ENCODE measurements at regions not wholly inside any gene's neighbourhood (a gene's known extent, or its start where the extent isn't known, plus 50 kb on each side); places are given as distances from the start of the nearest gene placed in this dataset.

- no peak overlapping the region for H3K27ac ChIP-seq (ENCODE audit: control insufficient read depth, insufficient read depth)
- intact Hi-C loops (cut with micrococcal nuclease; ENCODE audit: unreplicated experiment): loop anchor here (5.0 kb wide), 1 partner anchor 482 kb away; no protein-coding TSS in a partner anchor
- no peak overlapping the region for H3K4me3 ChIP-seq
- POLR2A ChIA-PET: no interaction called here
- CTCF ChIA-PET: interaction anchor here (0.9 to 1.5 kb wide), 2 partner anchors 12 to 15 kb away, joined by 3 to 5 read pairs; no protein-coding TSS in a partner anchor
- DNase-seq (ENCODE audit: low read depth, low spot score) (no peak), FAIRE-seq (no peak), ATAC-seq (peak; percentile 31)
- in situ Hi-C loops (cut with MboI): no loop called here
- 5% methylated on average over 1 of the region's 1 CpG for WGBS (ENCODE audit: insufficient coverage, insufficient replicate concordance, low lambda C conversion rate, missing lambda C conversion rate)
- no peaks in the 10 kb centered on the region for H3K36me3 ChIP-seq (ENCODE audit: control insufficient read depth in 2 of 2, insufficient read depth in 2 of 2, low read length in 1 of 2)
- BruUV-seq (replicated peaks): no TSS peak
- no peaks in the 10 kb centered on the region for H3K9me3 ChIP-seq (replicated peaks; ENCODE audit: control insufficient read depth, insufficient read depth, low read length)
- no peak overlapping the region for H3K9ac ChIP-seq (ENCODE audit: control insufficient read depth, insufficient read depth, low read length)
- RAD21 ChIA-PET (ENCODE audit: unreplicated experiment): no interaction called here
- no peaks in the 10 kb centered on the region; the same call in 1 of the 2 replicates for H3K4me1 ChIP-seq (ENCODE audit: control insufficient read depth, insufficient read depth, low read length)
- SMC1A ChIA-PET (ENCODE audit: uncharacterized antibody, unreplicated experiment): no interaction called here
- no peaks in the 10 kb centered on the region for H4K20me1 ChIP-seq (ENCODE audit: control insufficient read depth, insufficient read depth)
- no peaks in the 10 kb centered on the region for H3K79me2 ChIP-seq (ENCODE audit: control insufficient read depth, insufficient read depth, low read length)
- no peaks in the 10 kb centered on the region for H3K27me3 ChIP-seq (replicated peaks in 1 of 2; ENCODE audit: control insufficient read depth in 2 of 2, insufficient read depth in 2 of 2, low read length in 1 of 2)
- TF ChIP-seq BHLHE40 (IDR thresholded peaks at IDR 0.05; ENCODE audit: borderline replicate concordance in 1 of 2, low read depth in 2 of 2, low read length in 1 of 2) (peak in 1 of 2 experiments; percentile 16; a peak in 1 of 4 replicates), BCL11A (IDR thresholded peaks at IDR 0.05; ENCODE audit: low read depth, low read length) (peak; percentile 82; the same call in 1 of the 2 replicates), RUNX3 (IDR thresholded peaks at IDR 0.05; ENCODE audit: low read length) (peak; percentile 85), ATF3 (IDR thresholded peaks at IDR 0.05; ENCODE audit: borderline replicate concordance, extremely low read depth, low read depth, low read length) (no peak), MTA2 (IDR thresholded peaks at IDR 0.05; ENCODE audit: low read depth) (peak; percentile 56; the same call in 1 of the 2 replicates)
- H2AFZ ChIP-seq (ENCODE audit: control insufficient read depth, low read depth, low read length): no peak overlapping the region
- H3K4me2 ChIP-seq (ENCODE audit: control insufficient read depth, insufficient read depth): no peak overlapping the region
Measured at GRCh38 chr1:87814573-87814972, 485.9 kb downstream of the LMO4 start.

- WGBS (ENCODE audit: insufficient coverage, insufficient replicate concordance, low lambda C conversion rate, missing lambda C conversion rate): 48% methylated on average over 3 of the region's 3 CpGs
- no peak overlapping the region for H3K27ac ChIP-seq (ENCODE audit: control insufficient read depth, insufficient read depth)
- no peaks in the 10 kb centered on the region; the same call in 1 of the 2 replicates for H3K4me1 ChIP-seq (ENCODE audit: control insufficient read depth, insufficient read depth, low read length)
- ChIA-PET CTCF (no interaction called here), SMC1A (ENCODE audit: uncharacterized antibody, unreplicated experiment) (no interaction called here), RAD21 (ENCODE audit: unreplicated experiment) (no interaction called here), POLR2A (no interaction called here)
- no peaks in the 10 kb centered on the region for H3K36me3 ChIP-seq (ENCODE audit: control insufficient read depth in 2 of 2, insufficient read depth in 2 of 2, low read length in 1 of 2)
- intact Hi-C loops (cut with micrococcal nuclease; ENCODE audit: unreplicated experiment) (no loop called here), in situ Hi-C loops (cut with MboI) (no loop called here)
- no TSS peak for BruUV-seq (replicated peaks)
- no peaks in the 10 kb centered on the region for H4K20me1 ChIP-seq (ENCODE audit: control insufficient read depth, insufficient read depth)
- H3K4me2 ChIP-seq (ENCODE audit: control insufficient read depth, insufficient read depth): no peak overlapping the region
- ATAC-seq (no peak), FAIRE-seq (no peak), DNase-seq (ENCODE audit: low read depth, low spot score) (no peak)
- H3K79me2 ChIP-seq (ENCODE audit: control insufficient read depth, insufficient read depth, low read length): no peaks in the 10 kb centered on the region
- H2AFZ ChIP-seq (ENCODE audit: control insufficient read depth, low read depth, low read length): no peak overlapping the region
- no peak overlapping the region for H3K4me3 ChIP-seq
- H3K27me3 ChIP-seq (replicated peaks in 1 of 2; ENCODE audit: control insufficient read depth in 2 of 2, insufficient read depth in 2 of 2, low read length in 1 of 2): no peaks in the 10 kb centered on the region
- H3K9ac ChIP-seq (ENCODE audit: control insufficient read depth, insufficient read depth, low read length): no peak overlapping the region
- H3K9me3 ChIP-seq (replicated peaks; ENCODE audit: control insufficient read depth, insufficient read depth, low read length): no peaks in the 10 kb centered on the region
- TF ChIP-seq NBN (IDR thresholded peaks at IDR 0.05) (no peak), GABPA (IDR thresholded peaks at IDR 0.05; ENCODE audit: low read depth) (no peak), SMAD5 (IDR thresholded peaks at IDR 0.05; ENCODE audit: low read depth) (no peak), CREB1 (IDR thresholded peaks at IDR 0.05; ENCODE audit: low read depth) (no peak), BHLHE40 (IDR thresholded peaks at IDR 0.05; ENCODE audit: borderline replicate concordance in 1 of 2, low read depth in 2 of 2, low read length in 1 of 2) (no peak), PRDM15 (CRISPR knock-in tag; IDR thresholded peaks at IDR 0.05) (no peak), ZNF24 (IDR thresholded peaks at IDR 0.05) (no peak), CHD1 (IDR thresholded peaks at IDR 0.05; ENCODE audit: low read depth, low read length) (no peak), ZBTB33 (IDR thresholded peaks at IDR 0.05) (no peak), ESRRA (IDR thresholded peaks at IDR 0.05; ENCODE audit: low read length) (no peak)
Measured at GRCh38 chr1:87816646-87817045, 488.0 kb downstream of the LMO4 start.

Measured in GM12878 (cell line).